ENCODE measurements at regions not wholly inside any gene's neighbourhood (a gene's known extent, or its start where the extent isn't known, plus 50 kb on each side); places are given as distances from the start of the nearest gene placed in this dataset.
"Not testable (repeated sequence)": the region's sequence is repeated elsewhere in the genome, so short reads cannot be mapped to it uniquely, and the experiment has no call there.

GRCh38 chr16:29212084-29213027 lies 194.2 kb downstream of the NPIPB11 start:
- FAIRE-seq: not testable (repeated sequence)

- not testable (repeated sequence) for FAIRE-seq
These were observed 195.1 kb downstream of the NPIPB11 start for GRCh38 chr16:29211456-29211855.

GRCh38 chr16:29210299-29211150 lies 196.0 kb downstream of the NPIPB11 start:
- not testable (repeated sequence) for FAIRE-seq

- not testable (repeated sequence) for FAIRE-seq
These were observed 200.4 kb downstream of the NPIPB11 start for GRCh38 chr16:29206120-29206519.

- not testable (repeated sequence) for FAIRE-seq
These were observed 201.4 kb downstream of the NPIPB11 start for GRCh38 chr16:29205151-29205550.

GRCh38 chr16:29204806-29205135 lies 201.7 kb downstream of the NPIPB11 start:
- FAIRE-seq: no peak

GRCh38 chr16:29203933-29204805 lies 202.3 kb downstream of the NPIPB11 start:
- FAIRE-seq: not testable (repeated sequence)

GRCh38 chr16:29203046-29203932 lies 203.2 kb downstream of the NPIPB11 start:
- FAIRE-seq: not testable (repeated sequence)

- not testable (repeated sequence) for FAIRE-seq
These were observed 203.9 kb downstream of the NPIPB11 start for GRCh38 chr16:29202642-29203041.

- not testable (repeated sequence) for FAIRE-seq
These were observed 204.4 kb downstream of the NPIPB11 start for GRCh38 chr16:29202025-29202632.

- not testable (repeated sequence) for FAIRE-seq
These were observed 205.1 kb downstream of the NPIPB11 start for GRCh38 chr16:29201296-29202024.

- FAIRE-seq: not testable (repeated sequence)
These were observed 205.8 kb downstream of the NPIPB11 start for GRCh38 chr16:29200681-29201080.

GRCh38 chr16:29200135-29200601 lies 206.3 kb downstream of the NPIPB11 start:
- not testable (repeated sequence) for FAIRE-seq

- not testable (repeated sequence) for FAIRE-seq
These were observed 206.9 kb downstream of the NPIPB11 start for GRCh38 chr16:29199626-29200025.

GRCh38 chr16:29198731-29199521 lies 207.6 kb downstream of the NPIPB11 start:
- FAIRE-seq: no peak

GRCh38 chr16:29198231-29198630 lies 208.3 kb downstream of the NPIPB11 start:
- no peak for FAIRE-seq

- not testable (repeated sequence) for FAIRE-seq
These were observed 208.9 kb downstream of the NPIPB11 start for GRCh38 chr16:29197494-29198100.

- not testable (repeated sequence) for FAIRE-seq
These were observed 209.8 kb downstream of the NPIPB11 start for GRCh38 chr16:29196746-29197145.

Measured in islet of Langerhans (tissue), 1 donor.